NCI-H1105 treated with DMSO at 0.1 percent for 48 hours (cell line): ENCODE measurements at regions not wholly inside any gene's neighbourhood (a gene's known extent, or its start where the extent isn't known, plus 50 kb on each side); places are given as distances from the start of the nearest gene placed in this dataset.

Experiments used
- DNase-seq: peaks from one replicate; lab custom pipeline; 2025; lab: John Stamatoyannopoulos, UW

- DNase-seq, result no peak
These were observed 96.7 kb upstream of the SSTR1 start for GRCh38 chr14:38111046-38111445.

- no peak for DNase-seq
These were observed 94.2 kb upstream of the SSTR1 start for GRCh38 chr14:38113546-38113945.

- DNase-seq, result no peak
These were observed 90.8 kb upstream of the SSTR1 start for GRCh38 chr14:38116895-38117294.

- DNase-seq, result no peak
These were observed 87.6 kb upstream of the SSTR1 start for GRCh38 chr14:38120109-38120508.

- no peak for DNase-seq
These were observed 86.2 kb upstream of the SSTR1 start for GRCh38 chr14:38121320-38122020.

- no peak for DNase-seq
These were observed 85.5 kb upstream of the SSTR1 start for GRCh38 chr14:38122241-38122640.

GRCh38 chr14:38124506-38124905 is 83.2 kb upstream of the SSTR1 start:
- DNase-seq, result no peak

- DNase-seq, result peak; percentile 95
These were observed 82.1 kb upstream of the SSTR1 start for GRCh38 chr14:38125481-38126037.

- DNase-seq, result peak; percentile 67
These were observed 80.3 kb upstream of the SSTR1 start for GRCh38 chr14:38127356-38127755.

GRCh38 chr14:38127784-38128183 is 79.9 kb upstream of the SSTR1 start:
- no peak for DNase-seq

GRCh38 chr14:38128640-38129039 is 79.1 kb upstream of the SSTR1 start:
- no peak for DNase-seq

- DNase-seq, result no peak
These were observed 78.5 kb upstream of the SSTR1 start for GRCh38 chr14:38129192-38129591.

- DNase-seq, result no peak
These were observed 78.0 kb upstream of the SSTR1 start for GRCh38 chr14:38129705-38130104.

- no peak for DNase-seq
These were observed 73.2 kb upstream of the SSTR1 start for GRCh38 chr14:38134416-38135030.

- no peak for DNase-seq
These were observed 72.4 kb upstream of the SSTR1 start for GRCh38 chr14:38135106-38135867.

GRCh38 chr14:38137005-38137404 is 70.7 kb upstream of the SSTR1 start:
- DNase-seq, result no peak

GRCh38 chr14:38138473-38139138 is 69.1 kb upstream of the SSTR1 start:
- DNase-seq, result no peak

- DNase-seq, result no peak
These were observed 67.8 kb upstream of the SSTR1 start for GRCh38 chr14:38139926-38140325.

GRCh38 chr14:38143170-38143569 is 64.5 kb upstream of the SSTR1 start:
- no peak for DNase-seq

- DNase-seq, result no peak
These were observed 63.8 kb upstream of the SSTR1 start for GRCh38 chr14:38143659-38144505.

- no peak for DNase-seq
These were observed 62.6 kb upstream of the SSTR1 start for GRCh38 chr14:38145142-38145541.
